H9 (cell line): ENCODE measurements at regions not wholly inside any gene's neighbourhood (a gene's known extent, or its start where the extent isn't known, plus 50 kb on each side); places are given as distances from the start of the nearest gene placed in this dataset.

ENCODE experiments used
- DNase-seq: peaks from one replicate; pipeline ENCODE4 v3.0.0-alpha.2; 2017
- H2AFZ ChIP-seq: one replicate; pipeline ENCODE4 v1.6.1; 2013; ENCODE audit warnings: mild to moderate bottlenecking, low read length, control low read depth, moderate library complexity
- H2AK5ac ChIP-seq: 2 replicates; pipeline ENCODE4 v1.6.1; 2013; ENCODE audit warnings: low read length, control low read depth, mixed read lengths; ENCODE audit not compliant: insufficient read length
- H2BK120ac ChIP-seq: one replicate; pipeline ENCODE4 v1.6.1; 2013; ENCODE audit warnings: low read depth, mild to moderate bottlenecking, low read length, control low read depth, inconsistent platforms; ENCODE audit not compliant: poor library complexity, severe bottlenecking
- H2BK12ac ChIP-seq: 2 replicates; pipeline ENCODE4 v1.6.1; 2013; ENCODE audit warnings: low read length, control low read depth, mixed read lengths, low read depth; ENCODE audit not compliant: insufficient read length
- H2BK15ac ChIP-seq: 2 replicates; pipeline ENCODE4 v1.6.1; 2013; ENCODE audit warnings: low read depth, low read length, control low read depth
- H2BK20ac ChIP-seq: one replicate; pipeline ENCODE4 v1.6.1; 2013; ENCODE audit warnings: low read depth, mild to moderate bottlenecking, low read length, control low read depth, inconsistent platforms; ENCODE audit not compliant: poor library complexity, severe bottlenecking
- H2BK5ac ChIP-seq: 2 replicates; pipeline ENCODE4 v1.6.1; 2013; ENCODE audit warnings: low read length, control low read depth, mixed read lengths; ENCODE audit not compliant: insufficient read length
- H3K14ac ChIP-seq: 2 replicates; pipeline ENCODE4 v1.6.1; 2013; ENCODE audit warnings: low read length, control low read depth; ENCODE audit not compliant: insufficient read depth
- H3K18ac ChIP-seq: 2 replicates; pipeline ENCODE4 v1.6.1; 2013; ENCODE audit warnings: low read depth, mild to moderate bottlenecking, mixed read lengths, low read length, control low read depth; ENCODE audit not compliant: insufficient read length
- H3K23ac ChIP-seq: 2 replicates; pipeline ENCODE4 v1.6.1; 2013; ENCODE audit warnings: low read length, control low read depth, mixed read lengths, low read depth; ENCODE audit not compliant: insufficient read length
- H3K23me2 ChIP-seq: 2 replicates; pipeline ENCODE4 v1.6.1; 2013; ENCODE audit warnings: low read depth, mild to moderate bottlenecking, mixed read lengths, low read length, control low read depth; ENCODE audit not compliant: insufficient read length, poor library complexity, severe bottlenecking
- H3K27ac ChIP-seq: 2 replicates; pipeline ENCODE4 v1.5.1; 2013; ENCODE audit warnings: low read length, control low read depth, mixed read lengths, low read depth; ENCODE audit not compliant: insufficient read length
- H3K27me3 ChIP-seq: 2 replicates; pipeline ENCODE4 v1.6.1; 2013; ENCODE audit warnings: low read length, control low read depth, inconsistent platforms; ENCODE audit not compliant: insufficient read depth
- H3K4ac ChIP-seq: 2 replicates; pipeline ENCODE4 v1.6.1; 2013; ENCODE audit warnings: low read depth, mild to moderate bottlenecking, control low read depth, inconsistent platforms, low read length, moderate library complexity
- H3K4me1 ChIP-seq: 2 replicates; pipeline ENCODE4 v1.6.1; 2013; ENCODE audit warnings: low read length, control low read depth, inconsistent platforms; ENCODE audit not compliant: insufficient read depth
- H3K4me2 ChIP-seq: 2 replicates; pipeline ENCODE4 v1.6.1; 2013; ENCODE audit warnings: low read length, control low read depth, mixed read lengths; ENCODE audit not compliant: insufficient read length, insufficient read depth
- H3K56ac ChIP-seq: 2 replicates; pipeline ENCODE4 v1.6.1; 2013; ENCODE audit warnings: low read depth, mild to moderate bottlenecking, mixed read lengths, low read length, control low read depth; ENCODE audit not compliant: insufficient read length
- H3K79me1 ChIP-seq: 2 replicates; pipeline ENCODE4 v1.6.1; 2013; ENCODE audit warnings: low read depth, mild to moderate bottlenecking, moderate library complexity, low read length, control low read depth, inconsistent platforms; ENCODE audit not compliant: insufficient read depth, poor library complexity, severe bottlenecking
- H3K79me2 ChIP-seq: 2 replicates; pipeline ENCODE4 v1.6.1; 2013; ENCODE audit warnings: low read length, control low read depth, inconsistent platforms; ENCODE audit not compliant: insufficient read depth
- H3K9ac ChIP-seq: 2 replicates; pipeline ENCODE4 v1.6.1; 2013; ENCODE audit warnings: low read length, control low read depth, mixed read lengths; ENCODE audit not compliant: insufficient read length; ENCODE audit errors: extremely low read depth
- H3K9me3 ChIP-seq: one replicate; pipeline ENCODE4 v1.6.1; 2013; ENCODE audit warnings: low read depth, low read length, inconsistent platforms; ENCODE audit not compliant: control insufficient read depth
- H3T11ph ChIP-seq: one replicate; pipeline ENCODE4 v1.6.1; 2013; ENCODE audit warnings: mild to moderate bottlenecking, low read length, control low read depth, inconsistent platforms
- H4K20me1 ChIP-seq: one replicate; pipeline ENCODE4 v1.6.1; 2013; ENCODE audit not compliant: control insufficient read depth, insufficient read length, insufficient read depth
- H4K5ac ChIP-seq: 2 replicates; pipeline ENCODE4 v1.6.1; 2013; ENCODE audit warnings: low read depth, mild to moderate bottlenecking, mixed read lengths, low read length, control low read depth; ENCODE audit not compliant: insufficient read length
- H4K8ac ChIP-seq: replicated peaks from 2 replicates; pipeline ENCODE4 v1.6.1; 2013; ENCODE audit warnings: low read length, control low read depth, mixed read lengths, low read depth; ENCODE audit not compliant: insufficient read length
- H4K91ac ChIP-seq: 2 replicates; pipeline ENCODE4 v1.6.1; 2013; ENCODE audit warnings: low read depth, mild to moderate bottlenecking, moderate library complexity, mixed read lengths, low read length, control low read depth; ENCODE audit not compliant: insufficient read length
- H3K27ac Mint-ChIP-seq, 3 experiments: 2 replicates in 2 of 3; 3 replicates in 1 of 3; pipeline ENCODE4 v1.8.0; 2020 to 2021; ENCODE audit warnings: mixed read lengths in 3 of 3, mild to moderate bottlenecking in 1 of 3, moderate library complexity in 1 of 3
- H3K27me3 Mint-ChIP-seq: 2 replicates; pipeline ENCODE4 v1.8.0; 2021; ENCODE audit warnings: low read depth, mild to moderate bottlenecking, moderate library complexity, mixed read lengths
- H3K36me3 Mint-ChIP-seq, 3 experiments: 2 replicates in 2 of 3; 3 replicates in 1 of 3; pipeline ENCODE4 v1.8.0; 2020 to 2021; ENCODE audit warnings: low read depth in 3 of 3, mixed read lengths in 3 of 3; ENCODE audit not compliant: insufficient read depth in 1 of 3
- H3K4me1 Mint-ChIP-seq, 2 experiments: 2 replicates each; pipeline ENCODE4 v1.8.0; 2020; ENCODE audit warnings: mixed read lengths in 2 of 2
- H3K4me3 Mint-ChIP-seq, 2 experiments: 2 replicates in 1 of 2; 3 replicates in 1 of 2; pipeline ENCODE4 v1.8.0; 2020 to 2021; ENCODE audit warnings: mild to moderate bottlenecking in 2 of 2, mixed read lengths in 2 of 2, moderate library complexity in 1 of 2
- H3K9me3 Mint-ChIP-seq, 2 experiments: 2 replicates in 1 of 2; 3 replicates in 1 of 2; pipeline ENCODE4 v1.8.0; 2020; ENCODE audit warnings: mild to moderate bottlenecking in 2 of 2, mixed read lengths in 2 of 2, moderate library complexity in 1 of 2
- CTCF ChIP-seq: fragments of 200-600 bp; sonication (generic); conservative IDR thresholded peaks from 3 replicates; pipeline ENCODE4 v1.8.0; 2021; ENCODE audit warnings: antibody characterized with exemption, mild to moderate bottlenecking
- WGBS: extraction: QIAGEN DNeasy Blood & Tissue Kit; methylation state at CpG from one replicate; pipeline ENCODE4 v1.1.7; 2013; ENCODE audit warnings: missing lambda C conversion rate, low lambda C conversion rate, mixed read lengths; ENCODE audit not compliant: insufficient read length; ENCODE audit errors: extremely low coverage; 5-methylcytosine and 5-hydroxymethylcytosine counted together

GRCh38 chr6:147042679-147043078 lies 161.5 kb upstream of the STXBP5 start:
- Histone ChIP-seq H2BK20ac (no peak overlapping the region), H3K18ac (no peak overlapping the region), H3K9me3 (no peaks in the 10 kb centered on the region), H3K79me1 (no peaks in the 10 kb centered on the region), H4K91ac (no peak overlapping the region), H3K23me2 (no peaks in the 10 kb centered on the region), H3T11ph (no peak overlapping the region), H3K4me1 (no peaks in the 10 kb centered on the region), H3K56ac (no peak overlapping the region), H2BK5ac (no peak overlapping the region), H3K4ac (no peak overlapping the region), H3K23ac (no peak overlapping the region), H2AK5ac (no peak overlapping the region), H4K20me1 (no peaks in the 10 kb centered on the region), H2BK120ac (no peak overlapping the region), H3K27me3 (no peaks in the 10 kb centered on the region), H3K14ac (no peak overlapping the region), H3K79me2 (no peaks in the 10 kb centered on the region), H4K5ac (no peak overlapping the region), H2BK12ac (no peak overlapping the region), H3K27ac (no peak overlapping the region), H2BK15ac (no peak overlapping the region), H3K9ac (no peak overlapping the region), H4K8ac (no peak overlapping the region), H3K4me2 (no peak overlapping the region), H2AFZ (no peak overlapping the region)
- no peak for DNase-seq
- no peak for TF ChIP-seq CTCF
- WGBS, result no CpG with 5 or more reads among the region's 2 CpGs
- Mint-ChIP-seq H3K9me3 (peaks cover 12 to 19% of the 10 kb centered on the region in 2 experiments), H3K27ac (no peak overlapping the region), H3K4me1 (peaks cover 4 to 6% of the 10 kb centered on the region in 2 experiments), H3K27me3 (no peaks in the 10 kb centered on the region), H3K4me3 (no peak overlapping the region), H3K36me3 (peaks cover 0 to 21% (median 11%) of the 10 kb centered on the region in 3 experiments; a peak in 6 of 7 replicates)
